H1 (cell line): ENCODE measurements at regions not wholly inside any gene's neighbourhood (a gene's known extent, or its start where the extent isn't known, plus 50 kb on each side); places are given as distances from the start of the nearest gene placed in this dataset.

Experiments
- CTCF ChIA-PET: fragments of 300-600 bp; sonication (Branson Sonifier 250); formaldehyde crosslinking; loops from one replicate; lab custom pipeline; 2021; ENCODE audit not compliant: partially characterized antibody; lab: Charles Lee
- POLR2A ChIA-PET: fragments of 300-600 bp; sonication (Branson Sonifier 250); formaldehyde crosslinking; loops from one replicate; lab custom pipeline; 2021; ENCODE audit warnings: inconsistent platforms; ENCODE audit not compliant: partially characterized antibody; lab: Charles Lee
- DNase-seq, 2 experiments: peaks; one replicate each; pipeline versions ENCODE4 v3.0.0 to v3.0.0-alpha.2; 2010 to 2022; ENCODE audit warnings: low spot score in 2 of 2, low read depth in 1 of 2, mixed read lengths in 1 of 2
- FAIRE-seq: peaks from 2 replicates; lab custom pipeline; 2011; peaks lifted over from hg19 to GRCh38; lab: Jason Lieb, UNC
- H2AFZ ChIP-seq: 2 replicates; pipeline ENCODE4 v1.8.1; 2012; ENCODE audit warnings: low read length, inconsistent platforms
- H2AK5ac ChIP-seq: 2 replicates; pipeline ENCODE4 v1.6.1; 2013; ENCODE audit warnings: low read depth, low read length
- H2BK120ac ChIP-seq: replicated peaks from 2 replicates; pipeline ENCODE3; 2013; ENCODE audit warnings: low read depth, low read length, inconsistent platforms
- H2BK12ac ChIP-seq: 2 replicates; pipeline ENCODE4 v1.6.1; 2013; ENCODE audit warnings: low read depth, low read length
- H2BK15ac ChIP-seq: 2 replicates; pipeline ENCODE4 v1.6.1; 2013; ENCODE audit warnings: low read length
- H2BK20ac ChIP-seq: 2 replicates; pipeline ENCODE4 v1.6.1; 2013; ENCODE audit warnings: low read length
- H2BK5ac ChIP-seq: 2 replicates; pipeline ENCODE4 v1.6.1; 2013; ENCODE audit warnings: low read depth, low read length
- H3K14ac ChIP-seq: 2 replicates; pipeline ENCODE4 v1.6.1; 2013; ENCODE audit warnings: inconsistent platforms; ENCODE audit not compliant: insufficient read length
- H3K18ac ChIP-seq: 2 replicates; pipeline ENCODE4 v1.6.1; 2013; ENCODE audit warnings: low read length; ENCODE audit errors: extremely low read depth
- H3K23ac ChIP-seq: 2 replicates; pipeline ENCODE4 v1.6.1; 2013; ENCODE audit warnings: inconsistent platforms; ENCODE audit not compliant: insufficient read length
- H3K23me2 ChIP-seq: 2 replicates; pipeline ENCODE4 v1.6.1; 2013; ENCODE audit warnings: low read depth, low read length
- H3K27ac ChIP-seq: 2 replicates; pipeline ENCODE4 v1.6.1; 2011; ENCODE audit warnings: low read depth, low read length, inconsistent platforms
- H3K27me3 ChIP-seq, 4 experiments: replicated peaks in 1 of 4; 1 replicate in 1 of 4; 2 replicates in 3 of 4; pipeline versions ENCODE4 v1.6.1 to v1.8.1; 2011 to 2013; ENCODE audit warnings: low read length in 3 of 4, mild to moderate bottlenecking in 3 of 4, inconsistent platforms in 2 of 4, mixed read lengths in 2 of 4, moderate library complexity in 1 of 4; ENCODE audit not compliant: control insufficient read depth in 3 of 4, insufficient read depth in 3 of 4; ENCODE audit errors: extremely low read depth in 1 of 4
- H3K36me3 ChIP-seq, 4 experiments: 2 replicates each; pipeline versions ENCODE4 v1.6.1 to v1.8.1; 2011 to 2013; ENCODE audit warnings: mild to moderate bottlenecking in 4 of 4, low read length in 3 of 4, moderate library complexity in 2 of 4, control low read depth in 1 of 4, inconsistent platforms in 1 of 4; ENCODE audit not compliant: insufficient read depth in 4 of 4, control insufficient read depth in 2 of 4
- H3K4ac ChIP-seq: replicated peaks from 2 replicates; pipeline ENCODE3; 2013; ENCODE audit warnings: low read length, low read depth, mixed read lengths, inconsistent platforms; ENCODE audit not compliant: insufficient read length
- H3K4me1 ChIP-seq, 4 experiments: replicated peaks in 1 of 4; 1 replicate in 1 of 4; 2 replicates in 3 of 4; pipeline versions ENCODE4 v1.6.1 to v1.8.1; 2011 to 2013; ENCODE audit warnings: low read length in 3 of 4, inconsistent platforms in 2 of 4, mixed read lengths in 1 of 4; ENCODE audit not compliant: insufficient read depth in 4 of 4, control insufficient read depth in 3 of 4
- H3K4me2 ChIP-seq, 2 experiments: 2 replicates each; pipeline versions ENCODE4 v1.6.1 to v1.8.1; 2011 to 2013; ENCODE audit warnings: low read depth in 2 of 2, low read length in 2 of 2, control low read depth in 1 of 2, inconsistent platforms in 1 of 2, mild to moderate bottlenecking in 1 of 2; ENCODE audit not compliant: insufficient read depth in 1 of 2
- H3K4me3 ChIP-seq, 4 experiments: fragments of 200-600, 300-600 bp in 1 of 4; sonication (generic), shearing (Covaris generic), sonication (Bioruptor Twin) in 1 of 4; 2 replicates each; pipeline versions ENCODE4 v1.5.1 to v1.8.1; 2011 to 2016; ENCODE audit warnings: low read length in 4 of 4, low read depth in 3 of 4, control low read depth in 2 of 4, inconsistent platforms in 2 of 4, mild to moderate bottlenecking in 2 of 4, mixed read lengths in 1 of 4, moderate library complexity in 1 of 4; ENCODE audit not compliant: insufficient read depth in 2 of 4; ENCODE audit errors: extremely low read depth in 1 of 4
- H3K56ac ChIP-seq: replicated peaks from 2 replicates; pipeline ENCODE3; 2013; ENCODE audit warnings: low read depth, mild to moderate bottlenecking, mixed read lengths, low read length, inconsistent platforms; ENCODE audit not compliant: insufficient read length
- H3K79me1 ChIP-seq: 2 replicates; pipeline ENCODE4 v1.6.1; 2013; ENCODE audit warnings: low read depth, low read length, control low read depth
- H3K79me2 ChIP-seq, 2 experiments: 2 replicates each; pipeline versions ENCODE4 v1.6.1 to v1.8.1; 2012 to 2013; ENCODE audit warnings: low read length in 2 of 2, mild to moderate bottlenecking in 2 of 2, inconsistent platforms in 1 of 2; ENCODE audit not compliant: insufficient read depth in 2 of 2, control insufficient read depth in 1 of 2
- H3K9ac ChIP-seq, 4 experiments: replicated peaks in 1 of 4; 1 replicate in 1 of 4; 2 replicates in 3 of 4; pipeline versions ENCODE4 v1.6.1 to v1.8.1; 2011 to 2013; ENCODE audit warnings: low read depth in 3 of 4, low read length in 3 of 4, control low read depth in 2 of 4, mild to moderate bottlenecking in 2 of 4, moderate library complexity in 2 of 4, inconsistent platforms in 1 of 4; ENCODE audit errors: extremely low read depth in 1 of 4
- H3K9me3 ChIP-seq, 2 experiments: 2 replicates each; pipeline versions ENCODE4 v1.6.1 to v1.8.1; 2012 to 2013; ENCODE audit warnings: mild to moderate bottlenecking in 2 of 2, moderate library complexity in 2 of 2, control low read depth in 1 of 2, inconsistent platforms in 1 of 2, low read depth in 1 of 2, low read length in 1 of 2, mixed read lengths in 1 of 2; ENCODE audit not compliant: insufficient read depth in 2 of 2
- H4K20me1 ChIP-seq, 2 experiments: replicated peaks in 1 of 2; 2 replicates each; pipeline versions ENCODE3 to v1.8.1; 2011 to 2013; ENCODE audit warnings: inconsistent platforms in 2 of 2, low read length in 2 of 2, mild to moderate bottlenecking in 1 of 2; ENCODE audit not compliant: insufficient read depth in 2 of 2, control insufficient read depth in 1 of 2
- H4K5ac ChIP-seq: 2 replicates; pipeline ENCODE4 v1.6.1; 2013; ENCODE audit warnings: low read length, low read depth, mixed read lengths, inconsistent platforms; ENCODE audit not compliant: insufficient read length
- H4K8ac ChIP-seq: 2 replicates; pipeline ENCODE4 v1.8.0; 2013; ENCODE audit warnings: mild to moderate bottlenecking, moderate library complexity, low read length, inconsistent platforms; ENCODE audit not compliant: insufficient read depth; ENCODE audit errors: extremely low read depth
- H4K91ac ChIP-seq: replicated peaks from 2 replicates; pipeline ENCODE3; 2013; ENCODE audit warnings: low read length, mixed read lengths, inconsistent platforms; ENCODE audit not compliant: insufficient read length
- ATF2 ChIP-seq: IDR thresholded peaks from 2 replicates; pipeline ENCODE4 v1.6.1; 2012; ENCODE audit warnings: low read length, inconsistent platforms
- BACH1 ChIP-seq: IDR thresholded peaks from 2 replicates; pipeline ENCODE4 v1.6.1; 2012; ENCODE audit warnings: low read length, improper control_type of control experiment
- CBX8 ChIP-seq: fragments of 300-800, 300-1000 bp; sonication (generic); IDR thresholded peaks from 2 replicates; pipeline ENCODE4 v1.7.1; 2016; ENCODE audit warnings: low read depth, low read length, borderline replicate concordance
- EGR1 ChIP-seq: IDR thresholded peaks from 2 replicates; pipeline ENCODE4 v1.6.1; 2011; ENCODE audit warnings: low read depth, low read length, borderline replicate concordance
- HDAC2 ChIP-seq, 2 experiments: fragments of 300-600 bp in 1 of 2; sonication (generic) in 1 of 2; IDR thresholded peaks; 2 replicates each; pipeline ENCODE4 v1.6.1; 2011 to 2012; ENCODE audit warnings: low read depth in 2 of 2, low read length in 2 of 2, mild to moderate bottlenecking in 2 of 2, moderate library complexity in 2 of 2, borderline replicate concordance in 1 of 2, inconsistent platforms in 1 of 2
- HDAC6 ChIP-seq: IDR thresholded peaks from one replicate; pipeline ENCODE4 v1.7.1; 2012; ENCODE audit warnings: low read depth, mild to moderate bottlenecking, inconsistent platforms, low read length, moderate library complexity
- POU5F1 ChIP-seq: IDR thresholded peaks from 2 replicates; pipeline ENCODE4 v1.6.1; 2011; ENCODE audit warnings: low read depth, mild to moderate bottlenecking, low read length, moderate library complexity
- RBBP5 ChIP-seq: IDR thresholded peaks from 2 replicates; pipeline ENCODE4 v1.7.1; 2012; ENCODE audit warnings: low read depth, mild to moderate bottlenecking, inconsistent platforms, low read length, moderate library complexity, borderline replicate concordance
- SIN3A ChIP-seq, 2 experiments: IDR thresholded peaks in 1 of 2; conservative IDR thresholded peaks in 1 of 2; 2 replicates each; pipeline ENCODE4 v1.6.1; 2011 to 2012; ENCODE audit warnings: low read length in 2 of 2, improper control_type of control experiment in 1 of 2, low read depth in 1 of 2, mild to moderate bottlenecking in 1 of 2
- SUZ12 ChIP-seq: fragments of 200-600 bp; sonication (generic); IDR thresholded peaks from 2 replicates; pipeline ENCODE4 v1.6.1; 2012; ENCODE audit warnings: mild to moderate bottlenecking, inconsistent platforms, low read length, moderate library complexity, mixed read lengths
- TAF7 ChIP-seq: optimal IDR thresholded peaks from 2 replicates; pipeline ENCODE3; 2011; ENCODE audit warnings: low read depth, mild to moderate bottlenecking, inconsistent platforms, low read length, moderate library complexity, borderline replicate concordance
- WGBS, 2 experiments: shearing (Covaris generic) in 1 of 2; methylation state at CpG; one replicate each; pipeline versions ENCODE4 v1.1.6 to v1.1.7; 2013 to 2015; ENCODE audit warnings: low lambda C conversion rate in 2 of 2, mixed read lengths in 2 of 2, inconsistent platforms in 1 of 2, low coverage in 1 of 2, missing lambda C conversion rate in 1 of 2; ENCODE audit not compliant: insufficient replicate concordance in 2 of 2, insufficient coverage in 1 of 2, insufficient read length in 1 of 2; ENCODE audit errors: extremely low coverage in 1 of 2, missing lambda C conversion rate in 1 of 2; 5-methylcytosine and 5-hydroxymethylcytosine counted together

GRCh38 chr1:72781038-72781437 lies 498.7 kb upstream of the NEGR1 start:
- Histone ChIP-seq H2BK12ac (no peak overlapping the region), H3K4ac (no peak overlapping the region), H3K27me3 (no peaks in the 10 kb centered on the region), H3K27ac (no peak overlapping the region), H3K23ac (no peak overlapping the region), H4K8ac (no peak overlapping the region), H4K5ac (no peak overlapping the region), H3K79me2 (no peaks in the 10 kb centered on the region), H3K9ac (no peak overlapping the region), H3K9me3 (no peaks in the 10 kb centered on the region), H2AK5ac (no peak overlapping the region), H2BK15ac (no peak overlapping the region), H3K18ac (no peak overlapping the region), H2BK5ac (no peak overlapping the region), H3K56ac (no peak overlapping the region), H3K79me1 (no peaks in the 10 kb centered on the region), H3K4me2 (no peak overlapping the region), H2AFZ (no peak overlapping the region), H2BK20ac (no peak overlapping the region), H3K14ac (no peak overlapping the region), H3K23me2 (no peaks in the 10 kb centered on the region), H4K20me1 (no peaks in the 10 kb centered on the region), H3K36me3 (no peaks in the 10 kb centered on the region), H3K4me3 (no peak overlapping the region), H2BK120ac (no peak overlapping the region), H4K91ac (no peak overlapping the region), H3K4me1 (no peaks in the 10 kb centered on the region)
- WGBS, 2 experiments = 85% methylated on average over 1 of the region's 1 CpG; no CpG with 5 or more reads in 1 of the 2 experiments
- no peak for DNase-seq
- ChIA-PET CTCF (no interaction called here), POLR2A (no interaction called here)
- no peak for TF ChIP-seq SIN3A (conservative IDR thresholded peaks at IDR 0.05 in 1 of 2, IDR thresholded peaks at IDR 0.05 in 1 of 2; ENCODE audit: low read depth in 1 of 2, low read length in 2 of 2)
- TF ChIP-seq POU5F1 = no peak
- no peak for TF ChIP-seq HDAC6
- TF ChIP-seq BACH1 = no peak
- no peak for TF ChIP-seq EGR1
- TF ChIP-seq SUZ12 = no peak
- TF ChIP-seq TAF7 = no peak
- no peak for TF ChIP-seq CBX8
- no peak for TF ChIP-seq ATF2
- TF ChIP-seq RBBP5 = no peak
- TF ChIP-seq HDAC2 (IDR thresholded peaks at IDR 0.05; ENCODE audit: borderline replicate concordance in 1 of 2, low read depth in 2 of 2, low read length in 2 of 2) = no peak
- FAIRE-seq = no peak
